HG03039 (cell line): ENCODE measurements at regions not wholly inside any gene's neighbourhood (a gene's known extent, or its start where the extent isn't known, plus 50 kb on each side); places are given as distances from the start of the nearest gene placed in this dataset.

ENCODE experiments used
- ATAC-seq: cut with Tn5 transposase; IDR thresholded peaks from one replicate; pipeline ENCODE4 v1.9.1; 2021; ENCODE audit warnings: mild to moderate bottlenecking, moderate library complexity; ENCODE audit not compliant: unreplicated experiment

- ATAC-seq: no peak
Measured at GRCh38 chr11:79919350-79919749, 478.5 kb upstream of the TENM4 start.

DNA sequence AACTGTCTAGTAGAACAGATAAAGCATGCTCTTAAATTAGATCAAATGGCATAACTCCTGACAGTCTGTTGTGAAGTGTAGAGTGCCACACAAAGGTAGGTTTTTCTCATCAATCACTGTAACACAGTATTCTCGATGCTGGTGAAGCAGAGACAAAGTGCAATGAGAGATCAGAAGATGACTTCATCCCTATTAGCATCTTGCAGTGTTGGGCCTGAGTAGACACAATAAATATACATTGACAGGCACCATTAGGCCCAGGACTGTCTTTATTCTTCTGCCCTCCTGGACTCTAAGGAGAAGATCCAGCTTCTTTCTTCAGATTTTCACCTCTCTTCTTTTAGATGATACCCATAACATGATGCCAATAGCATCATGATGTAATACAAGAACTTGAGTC lies 478.0 kb upstream of the TENM4 start:
- ATAC-seq: no peak

DNA sequence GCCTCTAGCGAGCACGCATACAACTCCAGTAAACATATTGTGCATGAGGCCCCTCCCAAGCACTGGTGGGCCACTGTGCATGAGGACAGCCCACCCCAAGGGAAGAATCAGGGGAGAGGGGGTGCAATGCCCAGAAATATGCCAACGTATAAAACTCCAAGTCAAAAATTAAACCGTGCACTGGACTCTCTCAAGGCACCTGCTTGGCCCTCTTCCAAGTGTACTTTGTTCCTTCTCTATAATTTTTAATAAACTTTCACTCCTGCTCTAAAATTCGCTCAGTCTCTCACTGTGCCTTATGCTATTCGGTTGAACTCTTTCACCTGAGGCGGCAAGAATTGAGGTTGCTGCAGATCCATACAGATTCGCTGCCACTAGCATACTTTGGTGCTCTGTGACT lies 465.3 kb upstream of the TENM4 start:
- ATAC-seq: no peak

- no peak for ATAC-seq
Measured at GRCh38 chr11:79902493-79902892, 461.7 kb upstream of the TENM4 start.

DNA sequence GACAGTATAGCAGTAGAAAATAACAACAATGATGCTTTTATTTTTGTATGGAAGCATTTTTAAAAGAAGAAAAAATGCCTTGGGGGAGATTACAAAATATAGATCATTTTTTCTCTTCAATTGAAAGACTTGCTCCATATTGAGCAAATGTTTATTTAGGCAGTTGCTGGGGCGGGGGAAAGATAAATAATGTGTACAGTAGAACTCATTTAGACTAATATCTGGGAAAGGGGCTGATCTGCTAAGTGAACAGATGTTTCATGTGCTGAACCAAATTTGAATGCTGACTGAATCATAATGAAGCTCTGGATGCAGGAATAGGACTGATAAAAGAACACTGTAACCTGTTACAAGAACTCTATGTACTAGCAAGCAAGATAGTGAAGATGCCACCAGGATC lies 457.1 kb upstream of the TENM4 start:
- no peak for ATAC-seq

DNA sequence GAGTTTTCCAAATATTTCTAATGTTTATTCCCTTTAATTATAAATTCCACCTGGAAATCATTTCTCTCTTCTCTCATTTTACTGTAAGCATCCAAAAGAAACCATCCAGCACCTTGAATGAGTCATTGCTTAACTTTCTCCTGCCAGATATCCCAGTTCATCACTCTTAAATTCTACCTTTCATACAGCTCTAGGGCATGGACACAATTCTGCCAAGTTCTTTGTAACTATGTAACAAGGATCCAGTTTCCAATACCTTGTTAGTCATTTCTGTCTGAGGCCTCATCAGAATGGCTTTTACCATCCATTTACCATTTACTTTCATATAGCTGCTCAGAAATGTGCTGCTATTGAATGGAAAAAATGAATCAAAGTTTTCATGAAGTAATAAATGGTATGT lies 455.4 kb upstream of the TENM4 start:
- ATAC-seq: no peak

- no peak for ATAC-seq
Measured at GRCh38 chr11:79894111-79894510, 453.3 kb upstream of the TENM4 start.

DNA sequence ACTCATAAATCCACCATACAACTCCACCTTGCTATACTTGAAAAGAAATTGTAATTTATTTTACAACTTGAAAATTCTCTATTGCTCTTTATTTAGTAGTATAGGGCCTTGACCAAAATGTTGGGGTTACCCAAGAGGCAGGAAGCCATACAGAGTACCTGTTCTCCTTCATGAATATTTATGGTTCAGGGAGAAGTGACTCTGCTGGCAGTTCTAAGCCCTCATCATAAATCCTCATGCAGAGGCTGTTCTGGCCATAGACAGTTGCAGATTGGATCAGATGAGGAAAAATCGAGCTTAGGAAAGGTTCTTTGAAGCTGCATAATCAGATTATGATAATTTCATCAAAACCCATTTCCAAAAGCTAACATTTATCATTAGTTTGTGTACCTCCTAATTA lies 449.4 kb upstream of the TENM4 start:
- ATAC-seq: no peak

DNA sequence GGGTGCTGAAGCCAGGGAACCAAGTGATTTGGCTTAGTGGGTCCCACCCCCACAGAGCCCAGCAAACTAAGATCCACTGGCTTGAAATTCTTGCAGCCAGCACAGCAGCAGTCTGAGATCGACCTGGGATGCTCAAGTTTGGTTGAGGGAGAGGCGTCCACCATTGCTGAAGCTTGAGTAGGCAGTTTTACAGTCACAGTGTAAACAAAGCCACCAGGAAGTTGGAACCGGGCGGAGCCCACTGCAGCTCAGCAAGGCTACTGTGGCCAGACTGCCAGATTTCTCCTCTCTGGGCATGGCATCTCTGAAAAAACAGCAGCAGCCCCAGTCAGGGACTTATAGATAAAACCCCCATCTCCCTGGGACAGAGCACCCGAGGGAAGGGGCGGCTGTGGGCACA lies 424.1 kb upstream of the TENM4 start:
- no peak for ATAC-seq

- ATAC-seq: no peak
Measured at GRCh38 chr11:79860336-79860735, 419.5 kb upstream of the TENM4 start.

DNA sequence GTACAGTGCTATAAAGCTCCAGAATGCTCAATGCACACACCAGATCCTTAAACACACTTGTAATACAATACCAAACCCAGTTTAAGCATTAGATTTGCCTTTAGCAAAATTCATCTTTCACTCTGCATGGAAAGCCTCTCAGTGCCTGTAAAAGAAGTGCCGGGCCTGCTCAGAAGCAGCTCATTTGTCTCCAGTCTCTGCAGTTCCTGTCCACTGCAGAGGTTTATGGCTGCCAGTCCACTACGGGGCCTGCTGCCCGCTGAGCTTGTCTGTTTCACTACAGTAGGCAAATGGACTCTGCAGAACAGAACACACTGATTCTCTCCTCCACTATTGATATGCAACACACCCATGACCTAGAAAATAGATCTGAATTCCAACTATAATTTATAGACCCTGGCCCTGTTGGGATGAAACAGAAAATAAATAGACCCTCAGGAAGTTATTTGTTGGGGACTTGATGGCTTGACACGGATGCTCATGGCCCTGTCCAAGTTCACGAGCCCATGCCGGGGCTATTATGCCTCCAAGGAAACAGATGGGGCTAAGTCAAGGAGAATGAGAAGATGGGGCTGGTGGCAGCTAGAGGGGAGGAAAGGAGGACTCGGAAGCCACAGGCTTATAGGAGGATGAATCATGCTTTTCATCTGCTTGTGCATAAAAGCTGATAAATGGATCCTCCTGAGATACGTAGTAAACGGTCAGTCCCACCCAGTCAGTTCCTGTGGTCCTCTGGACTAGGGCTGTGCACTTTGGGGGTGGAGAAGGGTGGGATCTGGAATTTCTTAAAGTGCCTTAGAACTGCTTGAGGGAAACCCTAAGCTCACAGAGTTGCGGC lies 416.8 kb upstream of the TENM4 start:
- no peak for ATAC-seq

- no peak for ATAC-seq
Measured at GRCh38 chr11:79852176-79852575, 411.3 kb upstream of the TENM4 start.

GRCh38 chr11:79845002-79845709 lies 404.3 kb upstream of the TENM4 start:
- no peak for ATAC-seq

DNA sequence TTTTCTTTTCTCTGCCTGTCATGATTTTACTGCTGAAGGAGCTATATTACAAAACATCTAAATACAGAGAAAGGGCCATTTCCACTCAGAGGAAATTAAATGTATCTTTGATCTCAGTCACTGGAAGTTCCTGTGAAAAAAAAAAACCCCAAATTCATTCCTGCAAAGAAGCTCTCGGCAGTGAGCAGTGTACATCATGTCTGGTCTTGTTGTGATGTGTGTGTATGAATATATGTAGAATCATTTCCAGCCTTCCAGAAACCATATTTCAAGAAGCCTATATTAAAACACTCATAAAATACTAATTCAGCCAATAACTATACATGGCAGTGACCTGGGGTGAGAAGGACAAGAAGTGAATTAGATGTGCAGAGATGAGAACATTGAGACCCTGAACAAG lies 393.2 kb upstream of the TENM4 start:
- no peak for ATAC-seq

GRCh38 chr11:79830446-79830845 lies 389.6 kb upstream of the TENM4 start:
- no peak for ATAC-seq

GRCh38 chr11:79829891-79830290 lies 389.1 kb upstream of the TENM4 start:
- no peak for ATAC-seq

GRCh38 chr11:79822766-79823165 lies 381.9 kb upstream of the TENM4 start:
- ATAC-seq: no peak

DNA sequence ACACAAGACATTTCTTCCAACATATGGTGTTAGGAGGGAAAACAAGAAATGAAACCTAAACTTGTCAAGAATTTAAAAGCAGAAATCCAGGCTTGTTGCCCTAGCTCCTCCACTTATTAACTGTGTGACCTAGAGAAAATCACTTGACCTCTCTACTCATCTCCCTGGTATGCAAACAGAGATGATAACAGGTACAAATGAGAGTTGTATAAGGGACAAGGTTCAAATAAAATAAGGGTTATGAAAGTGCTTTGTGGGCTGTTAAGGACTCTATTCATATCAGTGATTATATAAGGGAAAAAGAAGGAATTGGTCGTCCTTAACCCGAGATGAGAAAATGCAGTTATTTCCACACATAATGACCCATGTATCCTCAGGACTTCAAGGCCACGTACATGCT lies 372.7 kb upstream of the TENM4 start:
- ATAC-seq: no peak

- no peak for ATAC-seq
Measured at GRCh38 chr11:79809487-79809886, 368.7 kb upstream of the TENM4 start.

DNA sequence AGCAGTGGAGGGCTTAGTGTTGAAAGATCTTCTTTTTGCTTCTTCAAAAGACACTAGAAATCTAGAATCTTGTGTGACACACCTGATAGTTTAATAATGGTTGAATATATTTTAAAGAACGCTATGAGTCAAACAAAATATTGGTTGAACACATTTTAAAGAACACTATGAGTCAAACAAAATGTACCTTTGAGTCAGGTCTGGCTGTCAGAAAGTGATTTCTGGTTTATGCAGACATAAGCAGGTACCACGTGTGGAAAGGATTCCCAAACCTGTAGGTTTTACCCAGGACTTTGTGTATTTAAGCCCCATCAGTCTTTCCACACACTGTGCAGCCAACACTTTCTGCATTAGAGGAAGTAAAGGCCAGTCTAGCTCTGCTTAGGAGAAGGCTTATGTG lies 366.7 kb upstream of the TENM4 start:
- no peak for ATAC-seq

- ATAC-seq: no peak
Measured at GRCh38 chr11:79796704-79797103, 355.9 kb upstream of the TENM4 start.
